ENCODE measurements at regions not wholly inside any gene's neighbourhood (a gene's known extent, or its start where the extent isn't known, plus 50 kb on each side); places are given as distances from the start of the nearest gene placed in this dataset.

GRCh38 chr7:32175099-32175498 is 104.9 kb upstream of the PDE1C start:
- DNase-seq (ENCODE audit: low read depth) = no peak

- DNase-seq (ENCODE audit: low read depth) = no peak
Measured at GRCh38 chr7:32171248-32171647, 101.0 kb upstream of the PDE1C start.

GRCh38 chr7:32170838-32171237 is 100.6 kb upstream of the PDE1C start:
- no peak for DNase-seq (ENCODE audit: low read depth)

GRCh38 chr7:32169228-32169627 is 99.0 kb upstream of the PDE1C start:
- no peak for DNase-seq (ENCODE audit: low read depth)

- DNase-seq (ENCODE audit: low read depth) = no peak
Measured at GRCh38 chr7:32167815-32168214, 97.6 kb upstream of the PDE1C start.

GRCh38 chr7:32167256-32167655 is 97.0 kb upstream of the PDE1C start:
- DNase-seq (ENCODE audit: low read depth) = no peak

- peak; percentile 63 for DNase-seq (ENCODE audit: low read depth)
Measured at GRCh38 chr7:32164341-32164996, 94.3 kb upstream of the PDE1C start.

GRCh38 chr7:32163896-32164295 is 93.7 kb upstream of the PDE1C start:
- no peak for DNase-seq (ENCODE audit: low read depth)

- DNase-seq (ENCODE audit: low read depth) = peak; percentile 88
Measured at GRCh38 chr7:32163141-32163806, 93.1 kb upstream of the PDE1C start.

- DNase-seq (ENCODE audit: low read depth) = no peak
Measured at GRCh38 chr7:32161708-32162107, 91.5 kb upstream of the PDE1C start.

GRCh38 chr7:32158751-32159745 is 88.8 kb upstream of the PDE1C start:
- DNase-seq (ENCODE audit: low read depth) = no peak

GRCh38 chr7:32158076-32158475 is 87.9 kb upstream of the PDE1C start:
- DNase-seq (ENCODE audit: low read depth) = no peak

- no peak for DNase-seq (ENCODE audit: low read depth)
Measured at GRCh38 chr7:32155712-32156111, 85.5 kb upstream of the PDE1C start.

GRCh38 chr7:32154797-32155196 is 84.6 kb upstream of the PDE1C start:
- DNase-seq (ENCODE audit: low read depth) = peak; percentile 52

GRCh38 chr7:32153006-32153405 is 82.8 kb upstream of the PDE1C start:
- no peak for DNase-seq (ENCODE audit: low read depth)

GRCh38 chr7:32152576-32152975 is 82.4 kb upstream of the PDE1C start:
- no peak for DNase-seq (ENCODE audit: low read depth)

- DNase-seq (ENCODE audit: low read depth) = no peak
Measured at GRCh38 chr7:32150589-32150988, 80.4 kb upstream of the PDE1C start.

- no peak for DNase-seq (ENCODE audit: low read depth)
Measured at GRCh38 chr7:32150039-32150438, 79.8 kb upstream of the PDE1C start.

- DNase-seq (ENCODE audit: low read depth) = peak; percentile 59
Measured at GRCh38 chr7:32147546-32148268, 77.5 kb upstream of the PDE1C start.

GRCh38 chr7:32145911-32146310 is 75.7 kb upstream of the PDE1C start:
- DNase-seq (ENCODE audit: low read depth) = no peak

- no peak for DNase-seq (ENCODE audit: low read depth)
Measured at GRCh38 chr7:32144676-32145075, 74.5 kb upstream of the PDE1C start.

GRCh38 chr7:32143301-32143700 is 73.1 kb upstream of the PDE1C start:
- DNase-seq (ENCODE audit: low read depth) = no peak

Measured in stromal cell of bone marrow (primary cell).